Keratinocyte (primary cell): ENCODE measurements at regions not wholly inside any gene's neighbourhood (a gene's known extent, or its start where the extent isn't known, plus 50 kb on each side); places are given as distances from the start of the nearest gene placed in this dataset.

Source experiments
- CTCF ChIP-seq, 3 experiments: IDR thresholded peaks in 1 of 3; conservative IDR thresholded peaks in 1 of 3; optimal IDR thresholded peaks in 1 of 3; 2 replicates in 2 of 3; 3 replicates in 1 of 3; pipeline versions ENCODE3 to v1.5.1; 2011; ENCODE audit warnings: low read length in 3 of 3, mild to moderate bottlenecking in 3 of 3, moderate library complexity in 2 of 3, control low read depth in 1 of 3, inconsistent platforms in 1 of 3; ENCODE audit not compliant: insufficient read depth in 2 of 3; ENCODE audit errors: extremely low read depth in 1 of 3
- EZH2 ChIP-seq: IDR thresholded peaks from one replicate; pipeline ENCODE4 v1.6.1; 2012; ENCODE audit warnings: inconsistent platforms, mild to moderate bottlenecking, low read length, moderate library complexity

GRCh38 chr1:239221656-239222055, 164.7 kb upstream of the CHRM3 start:
- TF ChIP-seq CTCF (optimal IDR thresholded peaks at IDR 0.05 in 1 of 3, IDR thresholded peaks at IDR 0.05 in 1 of 3, conservative IDR thresholded peaks at IDR 0.05 in 1 of 3; ENCODE audit: extremely low read depth in 1 of 3, insufficient read depth in 2 of 3, low read length in 3 of 3) (no peak), EZH2 (no peak)
